ENCODE measurements at regions not wholly inside any gene's neighbourhood (a gene's known extent, or its start where the extent isn't known, plus 50 kb on each side); places are given as distances from the start of the nearest gene placed in this dataset.

DNA sequence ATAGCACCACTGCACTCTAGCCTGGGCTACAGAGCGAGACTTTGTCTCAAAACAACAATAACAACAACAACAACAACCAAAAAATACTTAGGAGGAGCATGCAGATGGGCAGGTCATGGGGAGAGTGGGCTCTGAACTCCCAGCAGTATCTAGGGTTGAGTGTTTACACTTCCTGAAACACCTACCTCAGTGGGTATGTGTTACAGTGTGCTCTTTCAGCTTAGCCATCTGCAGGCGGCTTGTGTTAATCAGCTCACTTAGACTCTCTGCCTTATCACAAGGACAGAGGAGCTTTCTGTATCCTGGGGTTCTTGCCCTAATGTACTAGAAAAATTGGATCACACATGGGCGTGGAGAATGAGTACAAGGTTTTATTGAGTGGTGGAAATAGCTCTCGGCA, 340.2 kb downstream of the KIF20B start:
- TF ChIP-seq POLR2AphosphoS5 (IDR thresholded peaks at IDR 0.05) (no peak), CTCF (IDR thresholded peaks at IDR 0.05) (no peak), EP300 (IDR thresholded peaks at IDR 0.05) (no peak), POLR2A (IDR thresholded peaks at IDR 0.05) (no peak)

All from sigmoid colon (tissue), 4 donors.